ENCODE measurements at regions not wholly inside any gene's neighbourhood (a gene's known extent, or its start where the extent isn't known, plus 50 kb on each side); places are given as distances from the start of the nearest gene placed in this dataset.

DNA sequence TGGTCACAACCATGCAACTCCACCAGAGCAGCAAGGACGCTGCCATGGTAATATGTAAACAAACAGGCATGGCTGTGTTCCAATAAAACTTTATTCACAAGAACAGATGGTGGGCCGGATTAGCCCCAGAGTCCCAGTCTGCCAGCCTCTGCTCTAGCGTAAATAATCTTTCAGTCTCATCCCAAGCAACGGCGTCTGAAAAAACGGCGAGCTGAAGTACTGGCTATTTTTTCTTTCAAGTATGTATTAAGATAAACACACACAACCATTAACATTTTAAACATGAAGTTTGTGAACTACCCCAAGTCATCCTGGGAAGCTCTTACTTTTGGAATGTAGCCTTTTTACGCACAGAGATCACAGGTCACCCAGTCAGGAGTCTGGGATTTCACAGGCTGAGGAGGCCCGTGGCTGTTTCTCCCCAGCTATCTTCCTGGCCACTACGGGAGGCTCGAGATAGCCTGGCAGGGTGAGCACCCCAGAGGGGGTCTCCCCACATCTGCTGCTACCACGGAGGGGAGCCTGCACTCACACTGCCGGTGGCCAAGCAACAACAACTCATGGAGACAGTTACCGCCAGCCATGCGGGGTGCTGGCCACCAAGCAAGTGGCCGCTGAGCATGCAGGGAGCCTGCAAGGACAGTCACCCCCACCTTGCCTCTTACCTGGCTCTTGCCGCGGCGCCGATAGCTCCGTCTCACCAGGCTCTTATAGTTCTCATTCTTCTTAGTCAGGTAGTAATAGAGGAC lies 124.6 kb downstream of the RFLNA start:
- TF ChIP-seq, protein P1, sequence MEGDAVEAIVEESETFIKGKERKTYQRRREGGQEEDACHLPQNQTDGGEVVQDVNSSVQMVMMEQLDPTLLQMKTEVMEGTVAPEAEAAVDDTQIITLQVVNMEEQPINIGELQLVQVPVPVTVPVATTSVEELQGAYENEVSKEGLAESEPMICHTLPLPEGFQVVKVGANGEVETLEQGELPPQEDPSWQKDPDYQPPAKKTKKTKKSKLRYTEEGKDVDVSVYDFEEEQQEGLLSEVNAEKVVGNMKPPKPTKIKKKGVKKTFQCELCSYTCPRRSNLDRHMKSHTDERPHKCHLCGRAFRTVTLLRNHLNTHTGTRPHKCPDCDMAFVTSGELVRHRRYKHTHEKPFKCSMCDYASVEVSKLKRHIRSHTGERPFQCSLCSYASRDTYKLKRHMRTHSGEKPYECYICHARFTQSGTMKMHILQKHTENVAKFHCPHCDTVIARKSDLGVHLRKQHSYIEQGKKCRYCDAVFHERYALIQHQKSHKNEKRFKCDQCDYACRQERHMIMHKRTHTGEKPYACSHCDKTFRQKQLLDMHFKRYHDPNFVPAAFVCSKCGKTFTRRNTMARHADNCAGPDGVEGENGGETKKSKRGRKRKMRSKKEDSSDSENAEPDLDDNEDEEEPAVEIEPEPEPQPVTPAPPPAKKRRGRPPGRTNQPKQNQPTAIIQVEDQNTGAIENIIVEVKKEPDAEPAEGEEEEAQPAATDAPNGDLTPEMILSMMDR (IDR thresholded peaks at IDR 0.05; ENCODE audit: borderline replicate concordance, extremely low read depth, low read length, poor library complexity, severe bottlenecking) = no peak
- no peak for TF ChIP-seq EZH2 (IDR thresholded peaks at IDR 0.05; ENCODE audit: borderline replicate concordance, low read depth, low read length, severe bottlenecking)
